ENCODE measurements at regions not wholly inside any gene's neighbourhood (a gene's known extent, or its start where the extent isn't known, plus 50 kb on each side); places are given as distances from the start of the nearest gene placed in this dataset.

- ChIA-PET POLR2A (no interaction called here), CTCF (interaction anchor here (0.8 to 2.4 kb wide), 3 partner anchors 11 to 417 kb away, joined by 3 to 9 read pairs (median 4); no protein-coding TSS in a partner anchor)
- no peak for DNase-seq (ENCODE audit: extremely low spot score)
- TF ChIP-seq CTCF (IDR thresholded peaks at IDR 0.05; ENCODE audit: control extremely low read depth, extremely low read depth, low read depth, missing control alignments) = no peak
These were observed 68.5 kb downstream of the CCDC71L start for GRCh38 chr7:106592282-106593027.

- ChIA-PET POLR2A (no interaction called here), CTCF (interaction anchor here (1.3 to 2.4 kb wide), 2 partner anchors 8 to 10 kb away, joined by 4 to 9 read pairs; no protein-coding TSS in a partner anchor)
- no peak for TF ChIP-seq CTCF (IDR thresholded peaks at IDR 0.05; ENCODE audit: control extremely low read depth, extremely low read depth, low read depth, missing control alignments)
- no peak for DNase-seq (ENCODE audit: extremely low spot score)
These were observed 69.8 kb downstream of the CCDC71L start for GRCh38 chr7:106591146-106591545.

GRCh38 chr7:106590209-106590816 is 70.6 kb downstream of the CCDC71L start:
- CTCF ChIA-PET = interaction anchor here (1.0 to 2.4 kb wide), 6 partner anchors 9 to 146 kb away, joined by 3 to 9 read pairs (median 4); no protein-coding TSS in a partner anchor
- POLR2A ChIA-PET = no interaction called here
- TF ChIP-seq CTCF (IDR thresholded peaks at IDR 0.05; ENCODE audit: control extremely low read depth, extremely low read depth, low read depth, missing control alignments) = no peak
- no peak for DNase-seq (ENCODE audit: extremely low spot score)

- POLR2A ChIA-PET = no interaction called here
- no peak for DNase-seq (ENCODE audit: extremely low spot score)
- TF ChIP-seq CTCF (IDR thresholded peaks at IDR 0.05; ENCODE audit: control extremely low read depth, extremely low read depth, low read depth, missing control alignments) = no peak
- CTCF ChIA-PET = interaction anchor here (1.0 to 2.1 kb wide), 7 partner anchors 9 to 413 kb away, joined by 3 to 8 read pairs (median 4); no protein-coding TSS in a partner anchor
These were observed 71.6 kb downstream of the CCDC71L start for GRCh38 chr7:106589198-106589879.

- POLR2A ChIA-PET = no interaction called here
- CTCF ChIA-PET = interaction anchor here (1.0 to 2.1 kb wide), 3 partner anchors 9 to 412 kb away, joined by 3 to 8 read pairs (median 6); no protein-coding TSS in a partner anchor
- no peak for DNase-seq (ENCODE audit: extremely low spot score)
- TF ChIP-seq CTCF (IDR thresholded peaks at IDR 0.05; ENCODE audit: control extremely low read depth, extremely low read depth, low read depth, missing control alignments) = no peak
These were observed 72.3 kb downstream of the CCDC71L start for GRCh38 chr7:106588422-106589197.
